Stimulated activated CD8-positive, alpha-beta memory T cell treated with anti-CD3 and anti-CD28 coated beads, Interleukin-15, amount 100 ng/mL, for 1 hour (primary cell): ENCODE measurements at regions not wholly inside any gene's neighbourhood (a gene's known extent, or its start where the extent isn't known, plus 50 kb on each side); places are given as distances from the start of the nearest gene placed in this dataset.
"Not testable (repeated sequence)": the region's sequence is repeated elsewhere in the genome, so short reads cannot be mapped to it uniquely, and the experiment has no call there.

Experiments used
- DNase-seq: peaks from one replicate; pipeline ENCODE4 v3.0.0-alpha.2; 2020; ENCODE audit warnings: low read depth

DNA sequence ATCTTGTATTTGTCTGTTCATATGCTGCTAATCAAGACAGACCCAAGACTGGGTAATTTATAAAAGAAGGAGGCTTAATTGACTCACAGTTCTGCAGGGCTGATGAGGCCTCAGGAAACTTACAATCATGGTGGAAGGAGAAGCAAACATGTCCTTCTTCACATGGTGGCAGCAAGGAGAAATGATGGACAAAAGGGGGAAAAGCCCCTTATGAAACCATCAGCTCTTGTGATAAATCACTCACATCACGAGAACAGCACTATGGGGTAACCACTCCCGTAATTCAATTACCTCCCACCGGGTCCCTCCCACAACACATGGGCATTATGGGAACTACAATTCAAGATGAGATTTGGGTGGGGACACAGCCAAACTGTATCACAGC, 117.0 kb downstream of the TTC6 start:
- not testable (repeated sequence) for DNase-seq

DNA sequence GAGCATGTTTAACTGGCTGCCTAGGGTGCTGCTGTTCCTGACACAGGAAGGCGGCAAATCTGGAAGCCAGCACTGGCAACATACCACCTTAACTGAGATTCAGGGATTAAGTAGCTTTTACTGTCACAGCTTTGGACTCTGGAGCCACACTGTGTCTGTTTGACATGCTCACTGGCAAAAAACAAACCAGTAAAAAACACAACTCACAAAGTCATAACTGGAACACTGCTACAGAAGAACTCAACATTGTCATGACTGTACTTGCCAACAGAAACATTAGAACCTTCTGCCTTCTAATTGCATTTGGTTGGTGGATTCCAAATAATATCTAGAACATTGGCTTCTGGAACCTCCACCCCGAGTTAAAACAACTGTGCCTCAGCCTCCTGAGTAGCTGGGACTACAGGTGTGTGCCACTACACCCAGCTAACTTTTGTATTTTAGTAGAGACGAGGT, 117.6 kb downstream of the TTC6 start:
- no peak for DNase-seq

DNA sequence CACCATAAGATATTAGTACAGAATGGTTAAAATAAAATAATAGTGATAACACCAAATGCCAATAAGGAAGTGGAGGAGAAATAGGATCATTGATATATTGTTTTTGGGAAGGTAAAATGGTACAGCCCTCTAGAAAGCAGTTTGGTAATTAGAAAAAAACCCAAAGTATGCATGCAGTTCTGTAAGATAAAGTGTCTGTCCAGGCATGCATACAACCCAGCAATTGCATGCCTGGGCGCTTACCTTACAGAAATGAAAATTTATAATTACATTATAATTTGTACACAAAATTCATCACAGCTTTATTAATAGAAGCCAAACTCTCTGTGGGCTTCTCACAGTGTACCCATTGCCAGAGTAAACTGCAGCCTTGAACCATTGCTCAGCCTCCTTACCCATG, 124.7 kb downstream of the TTC6 start:
- DNase-seq = no peak

DNA sequence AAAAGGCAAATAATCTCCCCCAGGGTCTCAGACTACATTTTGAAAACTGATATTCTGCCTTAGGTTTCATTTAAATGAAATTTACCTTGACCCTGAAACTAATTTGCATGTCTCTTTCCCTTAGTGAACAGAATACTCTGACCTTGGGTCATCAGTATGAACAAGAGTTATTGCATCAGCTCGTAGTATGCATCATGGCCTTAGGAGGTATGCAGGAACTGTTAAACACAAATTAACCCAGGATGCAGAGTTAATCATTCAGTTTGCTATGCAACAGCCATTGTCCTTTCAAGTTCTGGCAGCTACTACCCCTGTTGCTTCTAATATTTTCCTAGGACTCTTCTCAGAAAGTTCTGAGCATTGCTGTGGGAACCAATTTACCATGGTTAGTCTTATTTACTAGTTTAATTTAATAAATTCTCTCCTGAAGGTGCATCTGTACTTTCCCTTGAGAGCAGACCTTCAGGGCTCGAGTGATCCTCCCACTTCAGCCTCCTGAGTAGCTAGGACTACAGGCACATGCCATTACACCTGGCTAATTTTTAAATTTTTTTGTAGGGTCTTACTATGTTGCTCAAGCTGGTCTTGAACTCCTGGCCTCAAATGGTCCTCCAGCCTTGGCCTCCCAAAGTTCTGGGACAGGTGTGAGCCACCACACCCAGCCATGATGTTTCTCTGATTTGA, 126.7 kb downstream of the TTC6 start:
- no peak for DNase-seq

DNA sequence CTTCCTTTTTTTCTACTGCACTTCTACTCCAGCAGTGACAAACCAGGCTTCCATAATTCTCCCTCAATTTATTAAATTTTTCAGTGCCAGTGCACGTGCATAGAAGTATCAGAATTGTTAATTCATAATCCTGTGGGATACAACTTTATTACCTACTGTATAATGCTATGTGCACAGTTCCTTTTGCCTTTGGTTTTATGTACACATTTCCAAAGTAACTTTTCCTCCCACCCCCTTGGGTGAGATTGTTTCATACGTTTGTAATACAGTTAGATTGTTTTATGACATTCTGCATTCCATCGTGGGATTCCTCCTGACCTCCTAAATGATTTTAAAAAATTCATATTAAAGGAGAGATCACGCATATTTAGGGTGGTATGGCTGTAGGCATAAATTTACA, 128.1 kb downstream of the TTC6 start:
- no peak for DNase-seq

DNA sequence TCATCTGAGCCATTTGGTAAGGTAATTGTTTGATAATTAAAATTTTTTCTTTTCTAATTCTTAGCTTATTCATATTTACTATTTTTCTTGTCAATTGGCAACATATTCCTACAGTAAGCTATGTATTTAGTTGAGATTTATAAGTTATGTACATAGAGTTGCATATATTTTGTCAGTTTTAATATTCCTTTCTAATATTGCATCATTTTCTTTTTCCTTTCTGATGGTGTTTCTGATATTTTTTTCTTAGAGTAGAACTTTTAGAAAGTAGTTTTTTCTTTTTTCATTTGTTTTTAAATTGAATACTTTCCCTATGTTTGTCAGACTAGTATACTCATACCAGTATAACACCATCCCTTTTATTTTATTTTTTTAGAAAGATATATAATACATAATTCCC, 131.3 kb downstream of the TTC6 start:
- no peak for DNase-seq

DNA sequence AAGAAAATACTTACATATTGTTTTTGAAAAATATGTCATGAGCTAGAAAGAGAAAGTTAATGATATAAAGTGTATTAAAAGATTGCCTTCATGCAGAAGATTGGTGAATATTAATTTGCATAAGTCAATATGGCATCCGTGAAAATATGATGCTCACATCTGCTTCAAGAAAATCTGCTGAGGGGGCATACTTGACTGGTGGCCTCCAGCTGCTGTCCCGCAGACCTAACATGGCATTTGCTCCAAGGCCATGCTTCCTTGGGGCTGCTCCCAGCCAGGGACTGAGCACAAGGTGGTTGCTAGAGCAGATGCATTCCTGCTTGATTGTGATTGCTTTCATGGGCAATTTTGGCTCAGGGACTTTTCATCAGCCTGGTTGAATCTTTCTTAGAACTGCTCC, 133.8 kb downstream of the TTC6 start:
- no peak for DNase-seq

DNA sequence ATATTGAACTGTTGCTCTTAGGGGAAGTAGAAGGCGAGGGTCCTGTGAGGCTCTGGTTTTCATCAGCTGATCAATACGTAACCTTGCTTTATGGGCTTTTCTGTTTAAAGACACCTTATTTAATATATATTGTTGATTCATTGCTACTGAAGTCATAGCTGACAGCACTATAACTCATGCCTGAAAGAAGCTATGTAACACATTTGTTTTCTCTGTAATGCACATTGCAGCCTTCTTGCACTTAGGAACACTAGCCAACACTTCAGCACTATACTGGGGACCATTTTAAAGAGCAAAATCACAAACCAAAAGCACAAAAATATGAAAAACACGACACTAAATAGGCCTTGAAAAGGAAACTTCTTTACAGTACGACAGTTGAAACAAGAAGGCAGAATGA, 135.7 kb downstream of the TTC6 start:
- DNase-seq = no peak

DNA sequence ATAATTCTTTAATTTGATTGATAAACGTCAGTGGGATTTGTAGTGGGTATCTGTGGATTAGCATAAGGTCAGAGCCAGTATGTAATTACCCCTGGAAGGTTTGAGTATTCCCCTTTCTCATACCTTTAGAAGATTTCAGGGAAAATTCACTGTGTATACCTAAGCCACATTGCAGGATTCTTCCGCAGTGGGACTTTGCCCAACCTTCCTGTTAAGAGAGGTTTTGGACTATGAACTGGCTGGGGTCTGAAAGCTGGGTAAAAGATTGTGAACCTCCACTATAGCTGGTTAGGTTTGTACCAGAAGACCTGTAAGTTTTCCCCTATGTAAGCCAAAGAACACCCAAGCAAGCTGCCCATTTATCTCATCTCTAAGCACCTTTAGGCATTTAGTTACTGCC, 150.2 kb downstream of the TTC6 start:
- no peak for DNase-seq

DNA sequence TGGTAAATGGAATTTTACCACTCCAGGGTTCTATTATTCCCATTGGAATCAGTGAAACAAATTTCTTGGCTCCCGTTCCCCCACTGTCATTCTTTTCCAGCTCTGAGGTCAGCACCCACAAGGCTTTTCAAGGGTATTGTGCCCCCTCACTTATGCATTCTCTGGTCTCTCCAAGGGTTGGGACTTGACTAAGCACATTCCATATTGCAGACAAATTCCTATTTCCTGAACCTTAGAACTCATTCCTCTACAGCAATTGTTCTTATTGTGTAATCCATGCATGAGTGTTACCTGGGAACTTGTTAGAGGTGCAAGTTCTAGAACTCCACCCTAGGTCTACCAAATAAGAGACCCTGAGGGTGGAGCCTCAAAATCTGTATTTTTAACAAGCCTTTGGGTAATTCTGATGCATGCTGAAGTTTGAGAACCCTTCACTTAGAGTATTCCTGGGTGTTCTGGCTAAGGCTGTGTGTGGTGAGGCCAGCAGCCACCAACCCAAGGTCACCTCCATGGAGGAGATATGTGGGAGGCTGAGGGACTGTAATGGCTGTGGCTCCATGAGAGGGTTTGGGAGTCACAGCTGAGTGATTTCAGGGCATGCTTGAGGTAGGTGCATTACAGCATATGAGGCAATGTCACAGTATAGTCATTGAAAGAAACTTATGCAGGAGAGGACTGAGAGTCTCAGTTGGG, 150.9 kb downstream of the TTC6 start:
- DNase-seq = no peak

DNA sequence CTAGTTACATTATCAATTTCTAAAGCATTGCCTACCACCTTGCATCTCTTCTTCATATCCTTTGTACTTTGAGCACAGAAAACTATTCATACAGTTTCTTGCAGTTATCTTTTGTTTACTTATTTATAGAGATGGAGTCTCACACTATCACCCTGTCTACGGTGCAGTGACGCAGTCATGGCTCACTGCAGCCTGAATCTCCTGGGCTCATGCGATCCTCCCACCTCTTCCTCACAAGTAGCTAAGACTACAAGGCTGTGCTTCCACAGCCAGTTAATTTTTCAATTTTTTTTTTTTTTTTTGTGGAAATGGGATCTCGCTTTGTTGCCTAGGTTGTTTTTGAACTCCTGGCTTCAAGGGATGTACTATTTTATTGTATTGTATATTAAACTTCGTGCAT, 158.0 kb downstream of the TTC6 start:
- DNase-seq = no peak

DNA sequence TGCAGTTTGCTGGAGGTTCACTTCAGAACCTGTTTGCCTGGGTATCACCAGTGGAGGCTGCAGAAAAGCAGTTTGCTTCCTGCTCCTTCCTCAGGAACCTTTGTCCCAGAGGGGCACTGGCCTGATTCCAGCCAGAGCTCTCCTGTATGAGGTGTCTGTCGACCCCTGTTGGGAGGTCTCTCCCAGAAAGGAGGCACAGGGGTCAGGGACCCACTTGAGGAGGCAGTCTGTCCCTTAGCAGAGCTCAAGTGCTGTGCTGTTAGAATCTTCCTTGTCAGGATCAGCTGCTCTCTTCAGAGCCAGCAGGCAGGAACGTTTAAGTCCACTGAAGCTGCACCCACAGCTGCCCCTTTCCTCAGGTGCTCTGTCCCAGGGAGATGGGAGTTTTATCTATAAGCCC, 164.8 kb downstream of the TTC6 start:
- not testable (repeated sequence) for DNase-seq

DNA sequence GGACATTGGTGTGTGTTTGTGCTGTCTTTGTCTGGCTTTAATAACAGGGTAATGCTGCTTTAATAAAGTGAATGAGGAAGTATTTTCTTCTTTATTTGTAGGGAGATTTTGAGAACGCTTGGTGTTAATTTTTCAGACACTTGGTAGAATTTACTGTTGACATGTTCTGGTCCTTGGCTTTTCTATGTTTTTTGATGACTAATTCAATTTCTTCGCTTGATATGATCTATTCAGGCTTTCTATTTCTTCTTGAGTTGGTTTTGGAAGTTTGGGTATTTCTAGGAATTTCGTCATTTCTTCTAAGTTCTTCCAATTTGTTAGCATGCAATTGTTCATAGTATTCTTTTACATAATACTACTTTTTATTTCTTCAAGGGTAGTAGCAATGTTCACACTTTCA, 167.8 kb downstream of the TTC6 start:
- DNase-seq = no peak

DNA sequence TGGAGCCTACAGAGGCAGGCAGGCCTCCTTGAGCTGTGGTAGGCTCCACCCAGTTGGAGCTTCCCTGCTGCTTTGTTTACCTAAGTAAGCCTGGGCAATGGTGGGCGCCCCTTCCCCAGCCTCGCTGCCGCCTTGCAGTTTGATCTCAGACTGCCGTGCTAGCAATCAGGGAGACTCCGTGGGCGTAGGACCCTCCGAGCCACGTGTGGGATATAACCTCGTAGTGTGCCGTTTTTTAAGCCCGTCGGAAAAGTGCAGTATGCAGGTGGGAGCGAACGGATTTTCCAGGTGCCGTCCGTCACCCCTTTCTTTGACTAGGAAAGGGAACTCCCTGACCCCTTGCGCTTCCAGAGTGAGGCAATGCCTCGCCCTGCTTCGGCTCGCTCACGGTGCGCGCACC, 176.9 kb downstream of the TTC6 start:
- not testable (repeated sequence) for DNase-seq

DNA sequence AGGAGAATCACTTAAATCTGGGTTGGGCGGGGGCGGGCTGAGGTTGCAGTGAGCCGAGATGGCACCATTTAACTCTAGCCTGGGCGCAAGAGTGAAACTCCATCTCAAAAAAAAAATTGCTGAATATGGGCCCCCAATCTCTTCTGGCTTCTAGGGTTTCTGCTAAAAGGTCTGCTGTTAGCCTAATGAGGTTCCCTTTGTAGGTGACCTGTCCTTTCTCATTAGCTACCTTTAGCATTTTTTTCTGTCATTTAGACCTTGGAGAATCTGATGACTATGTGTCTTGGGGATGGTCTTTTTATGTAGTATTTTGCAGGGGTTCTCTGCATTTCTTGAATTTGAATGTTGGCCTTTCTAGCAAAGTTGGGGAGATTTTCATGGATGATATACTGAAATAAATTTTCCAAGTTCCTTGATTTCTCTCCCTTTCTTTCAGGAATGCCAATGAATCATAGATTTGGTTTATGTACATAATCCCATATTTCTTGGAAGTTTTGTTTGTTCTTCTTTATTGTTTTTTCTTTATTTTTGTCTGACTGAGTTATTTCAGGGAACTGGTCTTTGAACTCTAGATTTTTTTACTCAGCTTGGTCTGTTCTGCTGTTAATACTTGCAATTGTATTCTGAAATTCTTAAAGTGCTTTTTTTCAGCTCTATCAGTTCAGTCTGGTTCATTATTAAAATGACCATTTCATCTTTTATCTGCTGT, 181.5 kb downstream of the TTC6 start:
- no peak for DNase-seq

DNA sequence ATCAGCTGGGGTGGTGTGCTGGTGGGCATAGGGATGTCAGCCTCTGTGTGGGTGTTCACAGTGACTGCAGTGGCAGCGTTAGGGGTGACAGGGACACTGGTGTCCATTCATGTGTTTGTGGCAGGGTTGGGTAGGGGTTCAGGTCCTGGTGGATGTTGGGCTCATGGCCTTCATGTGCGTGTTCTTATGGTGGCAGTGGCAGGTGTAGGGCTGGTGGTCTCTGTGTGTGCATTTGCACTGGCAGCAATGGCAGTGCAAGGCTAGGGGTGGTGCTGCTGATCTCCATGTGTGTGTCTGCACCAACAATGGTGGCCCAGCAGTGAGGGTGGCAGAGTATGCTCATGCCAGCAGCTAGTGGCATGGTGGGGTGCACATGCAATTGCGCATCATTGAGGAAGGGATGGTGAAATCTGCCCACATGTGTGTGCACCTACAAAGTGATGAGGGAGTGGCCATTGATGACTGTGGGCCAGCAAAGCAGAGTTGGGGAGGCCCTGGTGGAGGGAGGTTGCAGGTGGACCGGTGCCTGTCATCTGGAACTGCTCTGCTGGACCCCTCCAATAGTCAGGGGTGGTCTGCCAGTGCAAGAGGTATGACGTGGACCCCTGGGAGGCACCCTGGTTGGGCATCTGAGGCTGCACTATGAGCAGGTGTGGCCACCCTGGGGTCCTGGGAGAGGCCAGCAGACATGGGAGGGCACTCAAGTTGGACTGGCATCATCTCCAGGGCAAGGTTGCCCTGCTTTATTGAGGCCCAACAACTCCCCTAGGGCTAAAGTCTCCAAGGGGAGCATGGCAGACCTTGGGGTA, 182.9 kb downstream of the TTC6 start:
- no peak for DNase-seq

DNA sequence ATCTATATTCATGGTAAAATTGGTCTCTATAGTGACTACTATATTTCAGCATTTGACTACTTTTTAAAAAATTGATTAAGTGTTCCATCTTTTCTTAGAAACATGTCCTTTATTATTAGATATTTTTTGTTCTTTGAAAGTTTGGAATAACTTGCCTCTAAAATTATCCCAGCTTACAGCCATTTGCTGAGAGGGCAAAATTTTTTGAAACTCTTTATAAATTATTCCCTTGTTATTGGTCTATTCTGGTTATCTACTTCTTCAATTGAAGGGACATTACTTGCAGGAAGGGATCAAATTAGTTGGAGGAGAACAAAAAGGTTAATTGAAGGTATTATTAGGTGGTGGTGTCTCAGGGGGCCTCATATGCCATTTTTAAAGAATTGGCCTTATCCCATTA, 184.1 kb downstream of the TTC6 start:
- no peak for DNase-seq

DNA sequence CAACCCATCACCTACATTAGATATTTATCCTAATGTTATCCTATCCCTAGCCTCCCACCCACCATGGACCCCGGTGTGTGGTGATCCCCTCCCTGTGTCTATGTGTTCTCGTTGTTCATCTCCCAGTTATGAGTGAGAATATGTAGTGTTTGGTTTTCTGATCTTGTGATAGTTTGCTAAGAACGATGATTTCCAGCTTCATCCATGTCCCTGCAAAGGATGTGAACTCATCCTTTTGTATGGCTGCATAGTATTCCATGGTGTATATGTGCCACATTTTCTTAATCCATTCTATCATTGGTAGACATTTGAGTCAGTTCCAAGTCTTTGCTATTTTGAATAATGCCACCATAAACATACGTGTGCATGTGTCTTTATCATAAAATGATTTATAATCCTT, 185.3 kb downstream of the TTC6 start:
- not testable (repeated sequence) for DNase-seq

DNA sequence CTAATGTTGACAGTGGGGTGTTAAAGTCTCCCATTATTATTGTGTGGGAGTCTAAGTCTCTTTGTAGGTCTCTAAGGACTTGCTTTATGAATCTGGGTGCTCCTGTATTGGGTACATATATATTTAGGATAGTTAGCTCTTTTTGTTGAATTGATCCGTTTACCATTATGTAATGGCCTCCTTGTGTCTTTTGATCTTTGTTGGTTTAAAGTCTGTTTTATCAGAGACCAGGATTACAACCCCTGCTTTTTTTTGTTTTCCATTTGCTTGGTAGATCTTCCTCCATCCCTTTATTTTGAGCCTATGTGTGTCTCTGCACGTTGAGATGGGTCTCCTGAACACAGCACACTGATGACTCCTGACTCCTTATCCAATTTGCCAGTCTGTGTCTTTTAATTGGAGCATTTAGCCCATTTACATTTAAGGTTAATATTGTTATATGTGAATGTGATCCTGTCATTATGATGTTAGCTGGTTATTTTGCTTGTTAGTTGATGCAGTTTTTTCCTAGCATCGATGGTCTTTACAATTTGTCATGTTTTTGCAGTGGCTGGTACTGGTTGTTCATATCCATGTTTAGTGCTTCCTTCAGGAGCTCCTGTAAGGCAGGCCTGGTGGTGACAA, 188.9 kb downstream of the TTC6 start:
- DNase-seq = not testable (repeated sequence)

DNA sequence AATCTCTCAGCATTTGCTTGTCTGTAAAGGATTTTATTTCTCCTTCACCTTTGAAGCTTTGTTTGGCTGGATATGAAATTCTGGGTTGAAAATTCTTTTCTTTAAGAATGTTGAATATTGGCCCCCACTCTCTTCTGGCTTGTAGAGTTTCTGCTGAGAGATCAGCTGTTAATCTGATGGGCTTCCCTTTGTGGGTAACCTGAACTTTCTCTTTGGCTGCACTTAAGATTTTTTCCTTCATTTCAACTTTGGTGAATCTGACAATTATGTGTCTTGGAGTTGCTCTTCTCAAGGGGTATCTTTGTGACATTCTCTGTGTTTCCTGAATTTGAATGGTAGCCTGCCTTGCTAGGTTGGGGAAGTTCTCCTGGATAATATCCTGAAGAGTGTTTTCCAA, 189.4 kb downstream of the TTC6 start:
- not testable (repeated sequence) for DNase-seq

DNA sequence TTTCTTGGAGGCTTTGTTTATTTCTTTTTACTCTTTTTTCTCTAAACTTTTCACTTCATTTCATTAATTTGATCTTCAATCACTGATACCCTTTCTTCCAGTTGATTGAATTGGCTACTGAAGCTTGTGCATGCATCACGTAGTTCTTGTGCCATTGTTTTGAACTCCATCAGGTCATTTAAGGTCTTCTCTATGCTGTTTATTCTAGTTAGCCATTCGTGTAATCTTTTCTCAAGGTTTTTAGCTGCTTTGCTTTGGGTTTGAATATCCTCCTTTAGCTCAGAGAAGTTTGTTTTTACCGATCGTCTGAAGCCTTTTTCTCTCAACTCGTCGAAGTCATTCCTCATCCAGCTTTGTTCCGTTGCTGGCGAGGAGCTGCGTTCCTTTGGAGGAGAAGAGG, 189.9 kb downstream of the TTC6 start:
- not testable (repeated sequence) for DNase-seq

DNA sequence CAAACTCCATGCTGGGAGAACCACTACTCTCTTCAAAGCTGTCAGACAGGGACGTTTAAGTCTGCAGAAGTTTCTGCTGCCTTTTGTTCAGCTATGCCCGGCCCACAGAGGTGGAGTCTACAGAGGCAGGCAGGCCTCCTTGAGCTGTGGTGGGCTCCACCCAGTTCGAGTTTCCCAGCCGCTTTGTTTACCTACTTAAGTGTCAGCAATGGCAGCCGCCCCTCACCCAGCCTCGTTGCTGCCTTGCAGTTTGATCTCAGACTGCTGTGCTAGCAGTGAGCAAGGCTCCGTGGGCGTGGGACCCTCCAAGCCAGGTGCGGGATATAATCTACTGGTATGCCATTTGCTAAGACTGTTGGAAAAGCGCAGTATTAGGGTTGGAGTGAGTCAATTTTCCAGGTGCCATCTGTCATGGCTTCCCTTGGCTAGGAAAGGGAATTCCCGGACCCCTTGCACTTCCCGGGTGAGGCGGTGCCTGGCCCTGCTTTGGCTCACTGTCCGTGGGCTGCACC, 190.7 kb downstream of the TTC6 start:
- not testable (repeated sequence) for DNase-seq
